ENCODE measurements at regions not wholly inside any gene's neighbourhood (a gene's known extent, or its start where the extent isn't known, plus 50 kb on each side); places are given as distances from the start of the nearest gene placed in this dataset.
"Not testable (repeated sequence)": the region's sequence is repeated elsewhere in the genome, so short reads cannot be mapped to it uniquely, and the experiment has no call there.

DNA sequence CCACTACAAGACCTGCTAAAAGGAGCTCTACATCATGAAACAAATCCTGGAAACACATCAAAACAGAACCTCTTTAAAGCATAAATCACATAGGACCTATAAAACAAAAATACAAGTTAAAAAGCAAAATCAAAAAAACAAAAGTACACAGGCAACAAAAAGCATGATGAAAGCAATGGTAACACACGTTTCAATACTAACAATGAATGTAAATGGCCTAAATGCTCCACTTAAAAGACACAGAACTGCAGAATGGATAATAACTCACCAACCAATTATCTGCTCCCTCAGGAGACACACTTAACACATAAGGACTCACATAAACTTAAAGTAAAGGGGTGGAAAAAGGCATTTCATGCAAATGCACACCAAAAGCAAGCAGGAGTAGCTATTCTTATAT, 66.1 kb upstream of the SSTR4 start:
- H4K91ac ChIP-seq (ENCODE audit: insufficient read depth, low read depth, low read length); H3K56ac ChIP-seq (ENCODE audit: extremely low read depth, insufficient read depth, low read length); H4K5ac ChIP-seq (ENCODE audit: low read depth, low read length); H2BK15ac ChIP-seq (ENCODE audit: low read depth, low read length); H4K8ac ChIP-seq (ENCODE audit: low read depth in 2 of 2, low read length in 2 of 2); H3K14ac ChIP-seq (replicated peaks; ENCODE audit: low read depth, low read length); in situ Hi-C loops (cut with MboI; ENCODE audit: low sequenced_read_pairs); H3K27me3 ChIP-seq (ENCODE audit: control insufficient read depth, insufficient read depth, low read length); POLR2A ChIA-PET (ENCODE audit: unreplicated experiment); ATAC-seq (ENCODE audit: low read depth); H3K4me1 ChIP-seq (ENCODE audit: control insufficient read depth, insufficient read depth, low read length); H3K4me2 ChIP-seq (ENCODE audit: low read depth, low read length); CTCF ChIA-PET; DNase-seq; H3K4me3 ChIP-seq (ENCODE audit: insufficient read depth, low read depth, low read length); H3K9me1 ChIP-seq (ENCODE audit: insufficient read depth, low read length); H3K4ac ChIP-seq (ENCODE audit: low read depth, low read length); H2BK120ac ChIP-seq (ENCODE audit: low read depth, low read length); intact Hi-C loops (cut with micrococcal nuclease); H3K36me3 ChIP-seq (ENCODE audit: control insufficient read depth, insufficient read depth, low read length); H4K20me1 ChIP-seq (ENCODE audit: insufficient read depth, low read length); dilution Hi-C loops (cut with HindIII; ENCODE audit: low sequenced_read_pairs, unreplicated experiment); H3K9me3 ChIP-seq (ENCODE audit: control insufficient read depth, insufficient read depth, low read length); H2BK5ac ChIP-seq (ENCODE audit: low read depth, low read length, poor library complexity, severe bottlenecking); H3K79me1 ChIP-seq (ENCODE audit: low read depth in 1 of 2, low read length in 2 of 2); H2AFZ ChIP-seq (replicated peaks; ENCODE audit: low read length, poor library complexity); H2BK20ac ChIP-seq (ENCODE audit: low read depth, low read length); H2AK9ac ChIP-seq (replicated peaks; ENCODE audit: low read depth, low read length, poor library complexity); H3K18ac ChIP-seq (ENCODE audit: low read depth, low read length); H3K27ac ChIP-seq (ENCODE audit: insufficient read depth, low read length); H3K23ac ChIP-seq (ENCODE audit: low read depth, low read length); BruUV-seq (replicated peaks); H2AK5ac ChIP-seq (ENCODE audit: low read depth, low read length); H3K9ac ChIP-seq (ENCODE audit: low read depth, low read length): not testable (repeated sequence)
- WGBS, 2 experiments (ENCODE audit: extremely low coverage in 2 of 2, insufficient read length in 1 of 2) = no CpG with 5 or more reads among the region's 1 CpG

DNA sequence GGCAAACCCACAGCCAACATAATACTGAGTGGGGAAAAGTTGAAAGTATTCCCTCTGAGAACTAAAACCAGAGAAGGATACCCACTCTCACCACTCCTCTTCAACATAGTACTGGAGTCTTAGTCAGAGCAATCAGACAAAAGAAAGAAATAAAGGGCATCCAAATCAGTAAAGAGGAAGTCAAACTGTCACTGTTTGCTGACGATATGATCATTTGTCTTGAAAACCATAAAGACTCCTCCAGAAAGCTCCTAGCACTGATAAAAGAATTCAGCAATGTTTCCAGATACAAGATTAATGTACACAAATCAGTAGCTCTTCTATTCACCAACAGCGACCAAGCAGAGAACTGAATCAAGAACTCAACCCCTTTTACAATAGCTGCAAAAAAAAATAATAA, 64.0 kb upstream of the SSTR4 start:
- H2BK20ac ChIP-seq (ENCODE audit: low read depth, low read length); H4K91ac ChIP-seq (ENCODE audit: insufficient read depth, low read depth, low read length); in situ Hi-C loops (cut with MboI; ENCODE audit: low sequenced_read_pairs); H2BK5ac ChIP-seq (ENCODE audit: low read depth, low read length, poor library complexity, severe bottlenecking); H2BK120ac ChIP-seq (ENCODE audit: low read depth, low read length); H3K9ac ChIP-seq (ENCODE audit: low read depth, low read length); POLR2A ChIA-PET (ENCODE audit: unreplicated experiment); H3K27me3 ChIP-seq (ENCODE audit: control insufficient read depth, insufficient read depth, low read length); H3K4me2 ChIP-seq (ENCODE audit: low read depth, low read length); CTCF ChIA-PET; H3K4me3 ChIP-seq (ENCODE audit: insufficient read depth, low read depth, low read length); H3K23ac ChIP-seq (ENCODE audit: low read depth, low read length); H2AK5ac ChIP-seq (ENCODE audit: low read depth, low read length); H3K9me1 ChIP-seq (ENCODE audit: insufficient read depth, low read length); H3K4me1 ChIP-seq (ENCODE audit: control insufficient read depth, insufficient read depth, low read length); H4K20me1 ChIP-seq (ENCODE audit: insufficient read depth, low read length); H2BK15ac ChIP-seq (ENCODE audit: low read depth, low read length); DNase-seq; H4K8ac ChIP-seq (ENCODE audit: low read depth in 2 of 2, low read length in 2 of 2); H3K56ac ChIP-seq (ENCODE audit: extremely low read depth, insufficient read depth, low read length); dilution Hi-C loops (cut with HindIII; ENCODE audit: low sequenced_read_pairs, unreplicated experiment); H4K5ac ChIP-seq (ENCODE audit: low read depth, low read length); H3K9me3 ChIP-seq (ENCODE audit: control insufficient read depth, insufficient read depth, low read length); H3K36me3 ChIP-seq (ENCODE audit: control insufficient read depth, insufficient read depth, low read length); H3K79me1 ChIP-seq (ENCODE audit: low read depth in 1 of 2, low read length in 2 of 2); H3K14ac ChIP-seq (replicated peaks; ENCODE audit: low read depth, low read length); H2AFZ ChIP-seq (replicated peaks; ENCODE audit: low read length, poor library complexity); H3K18ac ChIP-seq (ENCODE audit: low read depth, low read length); ATAC-seq (ENCODE audit: low read depth); BruUV-seq (replicated peaks); H2AK9ac ChIP-seq (replicated peaks; ENCODE audit: low read depth, low read length, poor library complexity); H3K4ac ChIP-seq (ENCODE audit: low read depth, low read length); H3K27ac ChIP-seq (ENCODE audit: insufficient read depth, low read length): not testable (repeated sequence)
- intact Hi-C loops (cut with micrococcal nuclease) = loop anchor here (10.0 kb wide), 1 partner anchor 246 kb away; no protein-coding TSS in a partner anchor
- WGBS, 2 experiments (ENCODE audit: extremely low coverage in 2 of 2, insufficient read length in 1 of 2) = no CpG with 5 or more reads among the region's 2 CpGs
